ENCODE measurements at regions not wholly inside any gene's neighbourhood (a gene's known extent, or its start where the extent isn't known, plus 50 kb on each side); places are given as distances from the start of the nearest gene placed in this dataset.

GRCh38 chr16:54796211-54796610 lies 134.5 kb upstream of the IRX5 start:
- TF ChIP-seq CTCF (IDR thresholded peaks at IDR 0.05) (no peak), POLR2A (IDR thresholded peaks at IDR 0.05) (no peak)
